ENCODE measurements at regions not wholly inside any gene's neighbourhood (a gene's known extent, or its start where the extent isn't known, plus 50 kb on each side); places are given as distances from the start of the nearest gene placed in this dataset.

DNA sequence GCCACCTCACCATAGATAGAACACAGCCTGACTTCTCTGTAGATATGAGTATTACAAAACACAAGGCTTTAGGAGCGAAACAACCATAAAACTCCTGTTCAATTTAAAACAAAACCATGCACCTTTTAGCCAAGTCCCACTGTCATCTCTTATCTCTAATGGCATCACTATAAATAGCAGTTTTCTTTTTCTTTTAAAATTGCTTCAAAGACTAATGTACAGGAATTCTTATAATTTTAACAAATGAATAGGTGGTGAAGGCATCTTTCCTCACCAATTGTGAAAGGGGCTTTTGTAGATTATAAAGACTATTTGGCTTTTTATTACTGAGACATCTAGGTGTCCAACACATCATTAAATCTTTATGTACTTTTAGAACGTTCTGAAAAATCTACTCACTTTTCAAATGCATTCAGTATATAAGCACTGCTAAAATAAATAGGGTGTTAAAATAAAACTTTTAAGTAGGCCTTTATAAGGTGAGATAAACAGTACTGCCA lies 205.7 kb upstream of the GRM3 start:
- no peak for TF ChIP-seq POLR2AphosphoS5 (IDR thresholded peaks at IDR 0.05; ENCODE audit: borderline replicate concordance, low read depth, low read length)
- TF ChIP-seq EZH2 (IDR thresholded peaks at IDR 0.05), result no peak
- TF ChIP-seq FOXP2 (optimal IDR thresholded peaks at IDR 0.05; ENCODE audit: control extremely low read depth, extremely low read length, insufficient read depth), result no peak

All from SK-N-MC (cell line).